Stimulated activated CD8-positive, alpha-beta memory T cell treated with anti-CD3 and anti-CD28 coated beads, Interleukin-7, amount 100 ng/mL, for 48 hours (primary cell): ENCODE measurements at regions not wholly inside any gene's neighbourhood (a gene's known extent, or its start where the extent isn't known, plus 50 kb on each side); places are given as distances from the start of the nearest gene placed in this dataset.
"Not testable (repeated sequence)": the region's sequence is repeated elsewhere in the genome, so short reads cannot be mapped to it uniquely, and the experiment has no call there.

Experiments used
- DNase-seq, 2 donors: peaks; one replicate each; pipeline ENCODE4 v3.0.0-alpha.2; 2020; ENCODE audit warnings: low read depth in 1 of 2; ENCODE audit errors: extremely low read depth in 1 of 2

GRCh38 chr12:76653342-76653741 is 93.8 kb upstream of the OSBPL8 start:
- no peak for DNase-seq

- no peak for DNase-seq
These were observed 99.2 kb upstream of the ZDHHC17 start for GRCh38 chr12:76664731-76665130.

GRCh38 chr12:76666290-76666835 is 97.6 kb upstream of the ZDHHC17 start:
- DNase-seq, result no peak

- DNase-seq, result no peak
These were observed 93.9 kb upstream of the ZDHHC17 start for GRCh38 chr12:76669981-76670380.

- no peak for DNase-seq
These were observed 93.1 kb upstream of the ZDHHC17 start for GRCh38 chr12:76670776-76671175.

GRCh38 chr12:76674669-76675315 is 89.1 kb upstream of the ZDHHC17 start:
- no peak for DNase-seq

- DNase-seq, result not testable (repeated sequence)
These were observed 87.7 kb upstream of the ZDHHC17 start for GRCh38 chr12:76676261-76676660.

- no peak for DNase-seq
These were observed 84.9 kb upstream of the ZDHHC17 start for GRCh38 chr12:76678992-76679391.

- no peak for DNase-seq
These were observed 84.1 kb upstream of the ZDHHC17 start for GRCh38 chr12:76679778-76680177.

GRCh38 chr12:76680940-76681339 is 83.0 kb upstream of the ZDHHC17 start:
- DNase-seq, result no peak

- DNase-seq, result no peak
These were observed 78.7 kb upstream of the ZDHHC17 start for GRCh38 chr12:76685246-76685678.

- no peak for DNase-seq
These were observed 75.9 kb upstream of the ZDHHC17 start for GRCh38 chr12:76687981-76688380.

GRCh38 chr12:76688631-76689030 is 75.3 kb upstream of the ZDHHC17 start:
- no peak for DNase-seq

GRCh38 chr12:76690921-76691700 is 72.8 kb upstream of the ZDHHC17 start:
- no peak for DNase-seq

GRCh38 chr12:76692846-76693245 is 71.1 kb upstream of the ZDHHC17 start:
- no peak for DNase-seq

GRCh38 chr12:76694369-76694768 is 69.5 kb upstream of the ZDHHC17 start:
- DNase-seq, result no peak

GRCh38 chr12:76696186-76696585 is 67.7 kb upstream of the ZDHHC17 start:
- DNase-seq, result no peak

- DNase-seq, result no peak
These were observed 66.1 kb upstream of the ZDHHC17 start for GRCh38 chr12:76697849-76698248.

- DNase-seq, result no peak
These were observed 65.6 kb upstream of the ZDHHC17 start for GRCh38 chr12:76698316-76698715.

- no peak for DNase-seq
These were observed 64.9 kb upstream of the ZDHHC17 start for GRCh38 chr12:76698966-76699365.

GRCh38 chr12:76701690-76702089 is 62.2 kb upstream of the ZDHHC17 start:
- no peak for DNase-seq

- no peak for DNase-seq
These were observed 61.0 kb upstream of the ZDHHC17 start for GRCh38 chr12:76702946-76703345.
